ENCODE measurements at regions not wholly inside any gene's neighbourhood (a gene's known extent, or its start where the extent isn't known, plus 50 kb on each side); places are given as distances from the start of the nearest gene placed in this dataset.
"Not testable (repeated sequence)": the region's sequence is repeated elsewhere in the genome, so short reads cannot be mapped to it uniquely, and the experiment has no call there.

DNA sequence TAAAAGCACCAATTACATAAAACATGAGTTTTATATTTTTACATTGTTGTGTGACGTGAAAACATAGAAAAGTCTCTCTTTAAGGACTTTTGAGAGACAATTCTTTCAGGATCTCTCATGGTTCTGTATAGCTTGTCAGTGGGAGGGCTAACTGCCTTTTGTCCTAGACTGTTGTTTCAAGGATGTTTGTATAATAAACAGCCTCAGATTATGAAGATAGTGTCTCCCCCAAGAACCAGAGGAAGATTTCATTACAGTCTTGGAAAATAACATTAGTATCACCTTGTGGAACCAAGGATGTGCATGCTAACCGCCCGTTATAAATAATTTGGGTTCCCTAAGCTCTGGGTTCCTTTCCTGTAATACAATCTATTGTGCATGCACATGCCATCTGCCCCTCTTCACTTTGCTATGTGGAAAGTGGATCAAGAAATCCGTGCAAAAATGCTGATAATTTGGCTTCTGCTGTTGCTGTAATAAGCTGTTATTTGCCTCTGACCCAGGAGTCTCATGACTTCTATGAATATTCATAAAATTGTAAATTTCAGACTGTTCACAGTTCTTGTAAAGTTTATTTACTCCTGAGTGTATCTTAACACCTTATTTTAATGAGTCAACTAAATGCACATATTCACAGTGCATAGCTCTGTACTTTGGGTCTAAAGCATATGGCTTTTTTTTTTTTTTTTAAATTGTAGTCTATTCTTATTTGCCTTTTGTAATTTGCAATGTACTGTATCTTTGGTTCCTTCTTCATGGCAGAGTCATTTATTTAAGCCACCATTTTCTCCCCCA, 265.5 kb downstream of the PTH2R start:
- in situ Hi-C loops (cut with HindIII; ENCODE audit: low sequenced_read_pairs) = no loop called here
- TF ChIP-seq, protein P1, sequence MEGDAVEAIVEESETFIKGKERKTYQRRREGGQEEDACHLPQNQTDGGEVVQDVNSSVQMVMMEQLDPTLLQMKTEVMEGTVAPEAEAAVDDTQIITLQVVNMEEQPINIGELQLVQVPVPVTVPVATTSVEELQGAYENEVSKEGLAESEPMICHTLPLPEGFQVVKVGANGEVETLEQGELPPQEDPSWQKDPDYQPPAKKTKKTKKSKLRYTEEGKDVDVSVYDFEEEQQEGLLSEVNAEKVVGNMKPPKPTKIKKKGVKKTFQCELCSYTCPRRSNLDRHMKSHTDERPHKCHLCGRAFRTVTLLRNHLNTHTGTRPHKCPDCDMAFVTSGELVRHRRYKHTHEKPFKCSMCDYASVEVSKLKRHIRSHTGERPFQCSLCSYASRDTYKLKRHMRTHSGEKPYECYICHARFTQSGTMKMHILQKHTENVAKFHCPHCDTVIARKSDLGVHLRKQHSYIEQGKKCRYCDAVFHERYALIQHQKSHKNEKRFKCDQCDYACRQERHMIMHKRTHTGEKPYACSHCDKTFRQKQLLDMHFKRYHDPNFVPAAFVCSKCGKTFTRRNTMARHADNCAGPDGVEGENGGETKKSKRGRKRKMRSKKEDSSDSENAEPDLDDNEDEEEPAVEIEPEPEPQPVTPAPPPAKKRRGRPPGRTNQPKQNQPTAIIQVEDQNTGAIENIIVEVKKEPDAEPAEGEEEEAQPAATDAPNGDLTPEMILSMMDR (IDR thresholded peaks at IDR 0.05; ENCODE audit: low read depth, low read length) = no peak

DNA sequence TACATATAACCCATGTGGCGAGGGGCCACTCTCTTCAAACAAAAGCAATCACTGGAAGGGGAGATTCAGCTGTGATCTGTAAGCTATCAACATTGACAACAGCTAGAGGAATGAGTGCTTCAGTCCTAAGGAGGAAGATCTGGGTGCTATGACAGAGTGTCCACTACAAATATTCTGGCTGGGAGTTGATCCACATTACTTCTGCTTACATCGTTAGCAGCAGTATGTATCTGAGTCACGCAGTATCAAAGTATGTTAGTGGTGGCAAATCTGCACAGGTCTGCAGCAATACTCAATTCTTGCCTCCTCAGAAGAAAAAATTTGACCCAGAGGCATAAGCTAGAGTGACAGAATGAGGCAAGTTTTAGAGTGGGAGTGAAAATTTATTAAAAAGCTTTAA, 267.0 kb downstream of the PTH2R start:
- DNase-seq (ENCODE audit: low read depth, low spot score) = no peak
- TF ChIP-seq, protein P1 (IDR thresholded peaks at IDR 0.05; ENCODE audit: low read depth, low read length) = no peak
- in situ Hi-C loops (cut with HindIII; ENCODE audit: low sequenced_read_pairs) = no loop called here
- no peak overlapping the region for H3K4me3 ChIP-seq (ENCODE audit: low read depth, low read length)

More for the DNA sequence above, 265.5 kb downstream of the PTH2R start:
- H3K4me3 ChIP-seq (ENCODE audit: low read depth, low read length) = no peak overlapping the region
- DNase-seq (ENCODE audit: low read depth, low spot score) = no peak

DNA sequence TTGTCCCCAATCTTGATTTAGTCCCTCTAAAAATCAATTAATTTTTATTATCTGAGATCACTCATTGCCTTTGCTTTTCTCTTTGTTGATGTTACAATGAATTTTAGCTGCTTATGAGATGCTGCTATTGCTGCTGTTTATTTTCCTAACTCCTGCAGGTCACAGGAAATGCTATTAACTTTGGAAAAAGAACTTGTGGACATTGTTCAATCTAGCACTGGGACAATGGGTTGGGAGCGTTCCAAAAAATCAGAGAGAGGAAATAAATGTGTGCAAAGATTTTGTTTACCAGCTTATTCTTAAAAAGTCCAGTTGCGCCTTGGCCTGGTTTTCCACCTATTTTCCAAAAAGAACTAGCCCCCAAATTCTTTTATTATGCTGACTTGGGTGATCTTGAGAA, 268.3 kb downstream of the PTH2R start:
- in situ Hi-C loops (cut with HindIII; ENCODE audit: low sequenced_read_pairs) = no loop called here
- DNase-seq (ENCODE audit: low read depth, low spot score) = no peak
- TF ChIP-seq, protein P1 (IDR thresholded peaks at IDR 0.05; ENCODE audit: low read depth, low read length) = no peak
- H3K4me3 ChIP-seq (ENCODE audit: low read depth, low read length) = no peak overlapping the region

DNA sequence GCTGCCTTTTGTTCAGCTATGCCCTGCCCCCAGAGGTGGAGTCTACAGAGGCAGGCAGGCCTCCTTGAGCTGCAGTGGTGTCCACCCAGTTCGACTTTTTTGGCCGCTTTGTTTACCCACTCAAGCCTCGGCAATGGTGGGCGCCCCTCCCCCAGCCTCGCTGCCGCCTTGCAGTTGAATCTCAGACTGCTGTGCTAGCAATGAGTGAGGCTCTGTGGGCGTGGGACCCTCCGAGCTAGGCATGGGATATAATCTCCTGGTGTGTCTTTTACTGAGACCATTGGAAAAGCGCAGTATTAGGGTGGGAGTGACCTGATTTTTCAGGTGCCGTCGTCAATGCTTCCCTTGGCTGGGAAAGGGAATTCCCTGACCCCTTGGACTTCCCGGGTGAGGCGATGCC, 279.3 kb downstream of the PTH2R start:
- in situ Hi-C loops (cut with HindIII; ENCODE audit: low sequenced_read_pairs); DNase-seq (ENCODE audit: low read depth, low spot score); H3K4me3 ChIP-seq (ENCODE audit: low read depth, low read length): not testable (repeated sequence)

DNA sequence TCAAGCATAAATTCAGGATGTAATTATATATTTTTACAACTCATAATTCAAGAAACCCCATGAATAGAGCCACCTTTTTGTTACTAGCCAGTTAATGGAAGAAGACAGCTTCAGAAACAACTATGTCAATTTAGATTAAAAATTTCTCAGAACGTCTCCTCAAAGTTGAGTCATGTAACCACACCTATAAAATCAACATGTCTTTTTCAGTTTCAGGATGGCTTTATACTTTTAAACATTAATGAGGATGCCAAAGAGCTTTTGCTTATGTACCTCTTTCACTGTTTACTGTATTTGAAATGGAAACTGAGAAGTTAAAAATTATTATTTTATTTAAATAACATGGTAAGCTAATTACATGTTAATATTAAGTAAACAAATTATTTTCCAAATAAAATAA, 280.1 kb downstream of the PTH2R start:
- H3K4me3 ChIP-seq (ENCODE audit: low read depth, low read length) = no peak overlapping the region
- DNase-seq (ENCODE audit: low read depth, low spot score) = no peak
- TF ChIP-seq, protein P1 (IDR thresholded peaks at IDR 0.05; ENCODE audit: low read depth, low read length) = no peak
- in situ Hi-C loops (cut with HindIII; ENCODE audit: low sequenced_read_pairs) = no loop called here

DNA sequence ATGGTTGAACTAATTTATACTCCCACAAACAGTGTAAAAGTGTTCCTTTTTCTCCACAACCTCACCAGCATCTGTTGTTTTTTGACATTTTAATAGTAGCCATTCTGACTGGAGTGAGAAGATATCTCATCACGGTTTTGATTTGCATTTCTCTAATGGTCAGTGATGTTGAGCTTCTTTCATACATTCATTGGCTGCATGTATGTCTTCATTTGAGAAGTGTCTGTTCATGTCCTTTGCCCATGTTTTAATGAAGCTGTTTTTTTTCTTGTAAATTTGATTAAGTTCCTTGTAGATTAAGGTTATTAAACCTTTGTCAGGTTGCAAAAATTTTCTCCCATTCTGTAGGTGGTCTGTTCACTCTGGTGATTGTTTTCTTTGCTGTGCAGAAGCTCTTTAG, 281.1 kb downstream of the PTH2R start:
- H3K4me3 ChIP-seq (ENCODE audit: low read depth, low read length); DNase-seq (ENCODE audit: low read depth, low spot score); in situ Hi-C loops (cut with HindIII; ENCODE audit: low sequenced_read_pairs): not testable (repeated sequence)

DNA sequence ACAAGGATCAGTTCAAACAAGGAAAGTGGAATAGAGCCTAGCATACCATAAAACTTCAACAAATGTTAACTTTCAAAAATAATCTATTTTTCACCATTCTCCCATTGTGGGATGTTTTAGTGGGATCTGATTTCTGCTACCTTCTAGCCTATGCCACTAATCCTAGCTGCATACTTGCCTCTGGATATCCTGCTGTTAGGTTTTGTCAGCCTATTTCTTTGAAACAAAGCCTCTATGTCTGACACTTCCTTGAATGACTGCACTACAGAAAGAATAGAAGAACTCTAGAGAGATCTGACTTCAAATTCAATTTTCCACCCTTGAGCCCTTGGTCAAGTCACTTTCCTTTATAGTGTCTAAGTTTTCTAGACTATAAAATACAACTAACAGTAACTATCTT, 291.5 kb downstream of the PTH2R start:
- no peak overlapping the region for H3K4me3 ChIP-seq (ENCODE audit: low read depth, low read length)
- TF ChIP-seq, protein P1 (IDR thresholded peaks at IDR 0.05; ENCODE audit: low read depth, low read length) = no peak
- DNase-seq (ENCODE audit: low read depth, low spot score) = no peak
- in situ Hi-C loops (cut with HindIII; ENCODE audit: low sequenced_read_pairs) = no loop called here

All from astrocyte of the spinal cord (primary cell).